ENCODE measurements at regions not wholly inside any gene's neighbourhood (a gene's known extent, or its start where the extent isn't known, plus 50 kb on each side); places are given as distances from the start of the nearest gene placed in this dataset.
A peak's percentile ranks its signal among the peaks of the same experiment; 100 is the strongest.

GRCh38 chr20:43803276-43803675 is 76.5 kb upstream of the GTSF1L start:
- no peak for DNase-seq (ENCODE audit: low read depth)

- peak; percentile 37 for DNase-seq (ENCODE audit: low read depth)
Observed at GRCh38 chr20:43800186-43800585, 73.4 kb upstream of the GTSF1L start.

GRCh38 chr20:43799741-43800140 is 72.9 kb upstream of the GTSF1L start:
- no peak for DNase-seq (ENCODE audit: low read depth)

GRCh38 chr20:43799150-43799711 is 72.4 kb upstream of the GTSF1L start:
- DNase-seq (ENCODE audit: low read depth): peak; percentile 70

- no peak for DNase-seq (ENCODE audit: low read depth)
Observed at GRCh38 chr20:43798291-43799149, 71.7 kb upstream of the GTSF1L start.

GRCh38 chr20:43794326-43794725 is 67.5 kb upstream of the GTSF1L start:
- no peak for DNase-seq (ENCODE audit: low read depth)

GRCh38 chr20:43789593-43789992 is 62.8 kb upstream of the GTSF1L start:
- DNase-seq (ENCODE audit: low read depth): no peak

- DNase-seq (ENCODE audit: low read depth): no peak
Observed at GRCh38 chr20:43787937-43788336, 61.1 kb upstream of the GTSF1L start.

GRCh38 chr20:43786885-43787284 is 60.1 kb upstream of the GTSF1L start:
- DNase-seq (ENCODE audit: low read depth): no peak

- DNase-seq (ENCODE audit: low read depth): no peak
Observed at GRCh38 chr20:43781215-43781614, 54.4 kb upstream of the GTSF1L start.

- no peak for DNase-seq (ENCODE audit: low read depth)
Observed at GRCh38 chr20:43778375-43778774, 51.6 kb upstream of the GTSF1L start.

GRCh38 chr20:43776691-43777090 is 49.9 kb upstream of the GTSF1L start:
- peak; percentile 93 for DNase-seq (ENCODE audit: low read depth)

Data from RPMI7951 (cell line).